PC-9 (cell line): ENCODE measurements at regions not wholly inside any gene's neighbourhood (a gene's known extent, or its start where the extent isn't known, plus 50 kb on each side); places are given as distances from the start of the nearest gene placed in this dataset.

Source experiments
- CTCF ChIP-seq: fragments of 200-600 bp; sonication (generic); conservative IDR thresholded peaks from 2 replicates; pipeline ENCODE4 v1.6.1; 2017; ENCODE audit warnings: mixed run types, antibody characterized with exemption, mild to moderate bottlenecking, moderate library complexity
- EZH2 ChIP-seq: fragments of 200-600 bp; sonication (generic); IDR thresholded peaks from 2 replicates; pipeline ENCODE4 v1.8.0; 2017; ENCODE audit warnings: antibody characterized with exemption, low read depth

DNA sequence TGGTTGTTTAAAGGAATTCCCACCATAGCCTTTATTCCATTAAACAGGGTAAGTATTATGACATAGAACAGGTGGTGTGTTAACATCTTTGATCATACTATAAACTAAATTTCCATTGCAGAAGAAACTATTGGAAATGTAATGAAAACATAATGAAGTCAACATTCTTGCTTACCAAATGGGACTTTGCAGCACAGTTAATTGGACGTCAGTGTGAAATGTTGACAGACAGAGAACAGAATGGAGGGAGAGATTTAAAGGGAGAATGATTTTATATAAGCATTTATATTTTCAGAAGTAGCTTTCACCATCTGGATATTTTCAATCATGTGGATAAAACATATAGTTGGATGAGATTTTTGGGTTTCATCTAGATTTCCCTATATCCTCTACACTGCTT is 311.3 kb downstream of the TUSC1 start:
- TF ChIP-seq CTCF (no peak), EZH2 (no peak)
